HUES48 (cell line): ENCODE measurements at regions not wholly inside any gene's neighbourhood (a gene's known extent, or its start where the extent isn't known, plus 50 kb on each side); places are given as distances from the start of the nearest gene placed in this dataset.
"Not testable (repeated sequence)": the region's sequence is repeated elsewhere in the genome, so short reads cannot be mapped to it uniquely, and the experiment has no call there.

Experiments
- H3K27ac ChIP-seq: one replicate; pipeline ENCODE4 v1.7.0; 2013; ENCODE audit warnings: low read depth, low read length, inconsistent platforms
- H3K27me3 ChIP-seq: 2 replicates; pipeline ENCODE4 v1.6.1; 2013; ENCODE audit warnings: mild to moderate bottlenecking, low read length; ENCODE audit not compliant: control insufficient read depth, insufficient read depth
- H3K36me3 ChIP-seq: 2 replicates; pipeline ENCODE4 v1.6.1; 2013; ENCODE audit warnings: low read length; ENCODE audit not compliant: control insufficient read depth, insufficient read depth
- H3K4me1 ChIP-seq: 2 replicates; pipeline ENCODE4 v1.6.1; 2013; ENCODE audit warnings: mild to moderate bottlenecking, low read length; ENCODE audit not compliant: control insufficient read depth, insufficient read depth
- H3K4me3 ChIP-seq: 2 replicates; pipeline ENCODE4 v1.5.1; 2013; ENCODE audit warnings: mild to moderate bottlenecking, low read depth, low read length
- H3K9ac ChIP-seq: 2 replicates; pipeline ENCODE4 v1.6.1; 2013; ENCODE audit warnings: mild to moderate bottlenecking, low read depth, low read length, moderate library complexity
- H3K9me3 ChIP-seq: 2 replicates; pipeline ENCODE4 v1.6.1; 2013; ENCODE audit warnings: low read length; ENCODE audit not compliant: control insufficient read depth, insufficient read depth

GRCh38 chr5:36388288-36388687 is 86.6 kb upstream of the RANBP3L start:
- no peaks in the 10 kb centered on the region for H3K9me3 ChIP-seq
- no peaks in the 10 kb centered on the region for H3K4me1 ChIP-seq
- H3K4me3 ChIP-seq: no peak overlapping the region
- no peak overlapping the region for H3K9ac ChIP-seq
- H3K27me3 ChIP-seq: no peaks in the 10 kb centered on the region
- no peaks in the 10 kb centered on the region for H3K36me3 ChIP-seq
- no peak overlapping the region for H3K27ac ChIP-seq

GRCh38 chr5:36389245-36389644 is 87.5 kb upstream of the RANBP3L start:
- Histone ChIP-seq H3K4me3 (no peak overlapping the region), H3K36me3 (no peaks in the 10 kb centered on the region), H3K4me1 (peaks cover 4% of the 10 kb centered on the region; the same call in 1 of the 2 replicates), H3K9ac (no peak overlapping the region), H3K27ac (no peak overlapping the region), H3K9me3 (no peaks in the 10 kb centered on the region), H3K27me3 (no peaks in the 10 kb centered on the region)

- Histone ChIP-seq H3K9ac (no peak overlapping the region), H3K27ac (no peak overlapping the region), H3K27me3 (no peaks in the 10 kb centered on the region), H3K4me3 (no peak overlapping the region), H3K4me1 (peaks cover 4% of the 10 kb centered on the region; the same call in 1 of the 2 replicates), H3K36me3 (no peaks in the 10 kb centered on the region), H3K9me3 (no peaks in the 10 kb centered on the region)
Observed at GRCh38 chr5:36390640-36391039, 88.9 kb upstream of the RANBP3L start.

GRCh38 chr5:36392186-36392585 is 90.5 kb upstream of the RANBP3L start:
- Histone ChIP-seq H3K36me3 (no peaks in the 10 kb centered on the region), H3K4me1 (peaks cover 4% of the 10 kb centered on the region; the same call in 1 of the 2 replicates), H3K9ac (no peak overlapping the region), H3K27me3 (no peaks in the 10 kb centered on the region), H3K27ac (no peak overlapping the region), H3K9me3 (no peaks in the 10 kb centered on the region), H3K4me3 (no peak overlapping the region)

- Histone ChIP-seq H3K4me1 (peaks cover 4% of the 10 kb centered on the region; the same call in 1 of the 2 replicates), H3K27ac (no peak overlapping the region)
Observed at GRCh38 chr5:36392818-36393217, 91.1 kb upstream of the RANBP3L start.

GRCh38 chr5:36393656-36394428 is 92.1 kb upstream of the RANBP3L start:
- Histone ChIP-seq H3K4me3 (no peak overlapping the region), H3K9me3 (no peaks in the 10 kb centered on the region), H3K36me3 (no peaks in the 10 kb centered on the region), H3K4me1 (peaks cover 4% of the 10 kb centered on the region; the same call in 1 of the 2 replicates), H3K27ac (no peak overlapping the region), H3K27me3 (no peaks in the 10 kb centered on the region), H3K9ac (no peak overlapping the region)

More at GRCh38 chr5:36392818-36393217, 91.1 kb upstream of the RANBP3L start:
- Histone ChIP-seq H3K9ac (no peak overlapping the region), H3K27me3 (no peaks in the 10 kb centered on the region), H3K4me3 (no peak overlapping the region), H3K9me3 (no peaks in the 10 kb centered on the region), H3K36me3 (no peaks in the 10 kb centered on the region)

GRCh38 chr5:36395260-36395659 is 93.6 kb upstream of the RANBP3L start:
- Histone ChIP-seq H3K9me3 (no peaks in the 10 kb centered on the region), H3K4me3 (no peak overlapping the region), H3K36me3 (no peaks in the 10 kb centered on the region), H3K9ac (no peak overlapping the region), H3K27me3 (no peaks in the 10 kb centered on the region), H3K27ac (no peak overlapping the region), H3K4me1 (peaks cover 4% of the 10 kb centered on the region; the same call in 1 of the 2 replicates)

- H3K27me3 ChIP-seq, H3K4me3 ChIP-seq, H3K27ac ChIP-seq, H3K4me1 ChIP-seq, H3K9ac ChIP-seq, H3K36me3 ChIP-seq, H3K9me3 ChIP-seq: not testable (repeated sequence)
Observed at GRCh38 chr5:36395947-36396346, 94.2 kb upstream of the RANBP3L start.

GRCh38 chr5:36396640-36397039 is 94.9 kb upstream of the RANBP3L start:
- no peak overlapping the region for H3K4me3 ChIP-seq
- no peaks in the 10 kb centered on the region for H3K36me3 ChIP-seq
- H3K27ac ChIP-seq: no peak overlapping the region
- no peak overlapping the region for H3K9ac ChIP-seq
- peaks cover 4% of the 10 kb centered on the region; the same call in 1 of the 2 replicates for H3K4me1 ChIP-seq
- H3K27me3 ChIP-seq: no peaks in the 10 kb centered on the region
- H3K9me3 ChIP-seq: no peaks in the 10 kb centered on the region

GRCh38 chr5:36397901-36398536 is 96.3 kb upstream of the RANBP3L start:
- no peaks in the 10 kb centered on the region for H3K9me3 ChIP-seq
- no peak overlapping the region for H3K27ac ChIP-seq
- H3K4me3 ChIP-seq: no peak overlapping the region
- H3K4me1 ChIP-seq: peaks cover 4% of the 10 kb centered on the region; the same call in 1 of the 2 replicates
- H3K36me3 ChIP-seq: no peaks in the 10 kb centered on the region
- H3K9ac ChIP-seq: no peak overlapping the region
- H3K27me3 ChIP-seq: no peaks in the 10 kb centered on the region

- Histone ChIP-seq H3K4me1 (peaks cover 4% of the 10 kb centered on the region; the same call in 1 of the 2 replicates), H3K27me3 (no peaks in the 10 kb centered on the region), H3K27ac (no peak overlapping the region), H3K9me3 (no peaks in the 10 kb centered on the region), H3K9ac (no peak overlapping the region), H3K36me3 (no peaks in the 10 kb centered on the region), H3K4me3 (no peak overlapping the region)
Observed at GRCh38 chr5:36402512-36402906, 100.8 kb upstream of the RANBP3L start.
